Forelimb muscle (tissue), 1 donor: ENCODE measurements at regions not wholly inside any gene's neighbourhood (a gene's known extent, or its start where the extent isn't known, plus 50 kb on each side); places are given as distances from the start of the nearest gene placed in this dataset.
"Not testable (repeated sequence)": the region's sequence is repeated elsewhere in the genome, so short reads cannot be mapped to it uniquely, and the experiment has no call there.

ENCODE experiments used
- DNase-seq: peaks from one replicate; pipeline ENCODE4 v3.0.0-alpha.2; 2013; ENCODE audit warnings: low read depth

DNA sequence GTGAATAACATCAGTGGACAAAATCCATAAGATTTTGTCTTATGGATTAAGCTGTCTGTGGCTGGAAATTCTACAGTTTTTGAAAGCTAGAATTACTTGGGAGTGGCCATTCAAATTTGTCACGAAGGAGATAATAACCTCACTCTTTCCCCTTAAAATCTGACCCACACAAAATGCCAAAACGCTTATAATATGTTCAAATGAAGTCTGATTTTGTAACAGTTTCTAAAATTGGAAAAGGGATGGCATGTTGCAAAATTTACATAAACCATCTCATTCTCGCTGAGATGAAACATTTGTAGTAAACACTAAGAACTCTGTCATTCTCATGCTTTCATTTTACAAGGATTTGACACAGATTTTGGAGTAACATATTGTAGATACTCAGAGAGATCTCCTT is 112.7 kb downstream of the GJA1 start:
- DNase-seq, result no peak

GRCh38 chr6:121549736-121550135 is 114.3 kb downstream of the GJA1 start:
- no peak for DNase-seq

DNA sequence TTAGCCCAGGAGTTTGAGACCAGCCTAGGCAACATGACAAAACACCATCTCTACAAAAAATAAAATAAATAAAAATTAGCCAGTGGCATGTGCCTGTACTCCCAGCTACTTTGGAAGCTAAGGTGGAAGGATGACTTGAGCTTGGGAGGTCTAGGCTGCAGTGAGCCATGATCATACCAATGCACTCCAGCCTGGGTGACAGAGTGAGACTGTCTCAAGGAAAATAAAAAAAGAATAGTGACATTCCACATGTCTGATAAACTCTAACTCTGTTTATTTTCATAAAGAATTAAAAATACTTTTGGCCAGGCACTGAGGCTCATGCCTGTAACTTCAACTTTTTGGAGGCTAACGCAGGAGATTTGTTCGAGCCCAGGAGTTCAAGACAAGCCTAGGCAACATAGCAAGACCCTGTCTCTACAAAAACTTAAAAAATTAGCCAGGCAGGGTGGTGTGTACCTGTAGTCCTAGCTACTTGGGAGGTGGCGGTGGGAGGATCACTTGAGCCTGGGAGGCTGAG is 115.1 kb downstream of the GJA1 start:
- no peak for DNase-seq

- no peak for DNase-seq
Measured at GRCh38 chr6:121555201-121555600, 119.8 kb downstream of the GJA1 start.

DNA sequence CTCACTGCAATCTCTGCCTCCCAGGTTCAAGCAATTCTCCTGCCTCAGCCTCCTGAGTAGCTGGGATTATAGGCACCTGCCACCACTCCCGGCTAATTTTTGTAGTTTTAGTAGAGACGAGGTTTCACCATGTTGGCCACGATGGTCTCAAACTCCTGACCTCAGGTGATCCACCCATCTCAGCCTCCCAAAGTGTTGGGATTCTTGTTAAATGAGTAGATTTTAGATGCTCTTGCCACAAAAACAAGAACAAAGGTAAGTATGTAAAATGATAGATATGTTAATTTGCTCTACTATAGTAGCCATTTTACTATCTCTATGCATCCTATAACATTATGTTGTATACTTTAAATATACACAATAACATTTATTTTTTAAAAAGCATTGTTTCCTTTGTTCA is 120.7 kb downstream of the GJA1 start:
- not testable (repeated sequence) for DNase-seq

- no peak for DNase-seq
Measured at GRCh38 chr6:121557146-121557940, 121.9 kb downstream of the GJA1 start.

DNA sequence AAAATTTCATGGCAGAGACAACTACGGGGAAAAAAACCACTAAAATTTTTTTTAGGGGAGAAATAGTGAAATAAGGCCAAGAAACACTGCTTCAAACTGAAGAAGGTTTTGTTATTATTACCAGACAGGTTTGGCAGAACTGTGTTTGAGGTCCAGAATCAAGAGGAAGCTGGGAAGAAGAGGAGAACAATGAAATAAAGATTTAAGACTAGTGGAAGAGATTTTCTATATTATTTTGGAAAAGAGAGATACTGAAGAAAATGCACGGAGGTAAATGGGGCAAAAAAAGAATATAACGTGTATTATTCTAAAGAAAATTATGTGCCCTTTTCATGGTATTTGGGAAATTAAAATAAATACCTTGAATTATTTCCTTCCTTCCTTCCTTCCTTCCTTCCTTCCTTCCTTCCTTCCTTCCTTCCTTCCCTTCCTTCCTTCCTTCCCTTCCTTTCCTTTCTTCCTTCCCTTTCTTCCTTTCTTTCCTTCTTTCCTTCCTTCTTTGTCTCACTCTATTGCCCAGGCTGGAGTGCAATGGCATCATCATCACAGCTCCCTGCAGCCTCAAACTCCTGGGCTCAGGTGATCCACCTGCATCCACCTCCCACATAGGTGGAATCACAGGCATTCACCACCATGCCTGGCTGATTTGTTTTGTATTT is 124.3 kb downstream of the GJA1 start:
- no peak for DNase-seq

DNA sequence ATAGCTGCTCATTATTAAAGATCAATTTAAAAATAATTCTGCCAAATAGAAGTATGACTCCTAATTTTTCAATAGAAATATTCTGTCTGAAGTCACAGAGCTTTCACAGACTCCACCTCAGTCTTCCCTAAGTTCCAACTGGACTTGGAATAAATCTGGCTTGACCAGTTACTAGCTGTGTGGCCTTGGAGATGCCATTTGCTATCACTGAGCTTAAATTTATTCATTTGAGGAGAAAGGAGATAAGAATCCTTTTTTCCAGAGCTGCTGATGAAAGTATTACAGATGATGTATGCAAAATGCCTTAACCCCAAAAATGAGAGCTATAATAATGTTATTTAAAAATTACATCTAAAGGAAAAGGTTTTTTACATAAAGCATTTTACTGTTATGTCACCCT is 125.0 kb downstream of the GJA1 start:
- no peak for DNase-seq

- DNase-seq, result no peak
Measured at GRCh38 chr6:121563286-121563685, 127.8 kb downstream of the GJA1 start.

DNA sequence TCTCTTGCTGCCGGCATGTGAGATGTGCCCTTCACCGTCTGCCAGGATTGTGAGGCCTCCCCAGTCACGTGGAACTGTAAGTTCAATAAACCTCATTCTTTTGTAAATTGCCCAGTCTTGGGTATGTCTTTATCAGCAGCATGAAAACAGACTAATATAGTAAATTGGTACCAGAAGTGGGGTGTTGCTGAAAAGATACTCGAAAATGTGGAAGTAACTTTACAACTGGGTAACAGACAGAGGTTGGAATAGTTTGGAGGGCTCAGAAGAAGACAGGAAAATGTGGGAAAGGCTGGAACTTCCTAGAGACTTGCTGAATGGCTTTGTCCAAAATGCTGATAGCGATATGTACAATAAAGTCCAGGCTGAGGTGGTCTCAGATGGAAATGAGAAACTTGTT is 129.1 kb downstream of the GJA1 start:
- not testable (repeated sequence) for DNase-seq

DNA sequence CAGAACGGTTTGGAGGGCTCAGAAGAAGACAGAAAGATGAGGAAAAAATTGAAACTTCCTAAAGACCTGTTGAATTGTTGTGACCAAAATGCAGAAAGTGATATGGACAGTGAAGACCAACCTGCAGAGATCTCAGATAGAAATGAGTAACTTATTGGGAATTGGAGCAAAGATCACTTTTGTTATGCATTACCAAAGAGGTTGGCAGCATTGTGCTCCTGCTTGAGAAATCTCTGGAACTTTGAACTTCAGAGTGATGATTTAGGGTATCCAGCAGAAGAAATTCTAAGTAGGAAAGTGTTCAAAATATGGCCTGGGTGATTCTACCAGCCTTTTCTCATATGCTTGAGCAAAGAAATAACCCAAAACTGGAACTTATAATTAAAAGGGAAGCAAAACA is 136.0 kb downstream of the GJA1 start:
- DNase-seq, result no peak

- no peak for DNase-seq
Measured at GRCh38 chr6:121573481-121573880, 138.0 kb downstream of the GJA1 start.

DNA sequence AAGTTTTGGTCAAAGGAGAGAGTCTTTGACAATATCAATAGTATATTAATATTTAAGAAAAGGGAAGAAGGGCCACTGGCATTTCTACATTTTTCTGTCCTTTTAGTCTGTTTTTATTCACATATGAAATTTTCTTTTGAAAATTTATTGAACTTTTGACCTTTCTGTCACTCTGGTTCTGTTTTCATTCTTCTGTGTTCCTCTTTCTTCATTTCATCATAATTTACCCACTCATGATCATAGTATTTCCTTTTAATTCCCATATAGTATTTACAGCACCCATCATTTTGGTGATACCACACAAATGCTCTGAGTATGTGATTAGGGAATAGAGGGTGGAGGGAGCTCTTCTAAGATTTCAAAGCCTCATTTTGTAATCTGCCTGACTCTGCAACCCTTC is 142.8 kb downstream of the GJA1 start:
- DNase-seq, result no peak

- DNase-seq, result no peak
Measured at GRCh38 chr6:121579478-121579877, 144.0 kb downstream of the GJA1 start.

- DNase-seq, result no peak
Measured at GRCh38 chr6:121581327-121581726, 145.9 kb downstream of the GJA1 start.

DNA sequence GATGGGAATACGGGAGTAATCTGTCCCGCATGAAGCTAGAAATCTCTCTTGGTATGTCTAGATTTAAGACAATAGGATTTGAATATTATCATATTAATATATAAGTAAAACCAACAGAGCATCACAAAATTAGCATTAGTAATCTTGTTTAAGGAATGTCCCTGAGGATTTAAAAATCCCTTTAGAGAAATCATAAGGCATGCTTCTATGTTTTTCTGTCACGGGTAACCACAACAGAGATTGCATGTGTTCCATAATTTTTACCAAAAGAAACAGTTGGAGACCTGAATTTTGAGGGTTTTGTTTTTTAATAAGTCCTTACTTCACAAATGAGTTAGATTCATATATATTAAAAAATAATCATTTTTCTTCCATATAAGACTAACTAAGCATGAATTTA is 146.8 kb downstream of the GJA1 start:
- no peak for DNase-seq

DNA sequence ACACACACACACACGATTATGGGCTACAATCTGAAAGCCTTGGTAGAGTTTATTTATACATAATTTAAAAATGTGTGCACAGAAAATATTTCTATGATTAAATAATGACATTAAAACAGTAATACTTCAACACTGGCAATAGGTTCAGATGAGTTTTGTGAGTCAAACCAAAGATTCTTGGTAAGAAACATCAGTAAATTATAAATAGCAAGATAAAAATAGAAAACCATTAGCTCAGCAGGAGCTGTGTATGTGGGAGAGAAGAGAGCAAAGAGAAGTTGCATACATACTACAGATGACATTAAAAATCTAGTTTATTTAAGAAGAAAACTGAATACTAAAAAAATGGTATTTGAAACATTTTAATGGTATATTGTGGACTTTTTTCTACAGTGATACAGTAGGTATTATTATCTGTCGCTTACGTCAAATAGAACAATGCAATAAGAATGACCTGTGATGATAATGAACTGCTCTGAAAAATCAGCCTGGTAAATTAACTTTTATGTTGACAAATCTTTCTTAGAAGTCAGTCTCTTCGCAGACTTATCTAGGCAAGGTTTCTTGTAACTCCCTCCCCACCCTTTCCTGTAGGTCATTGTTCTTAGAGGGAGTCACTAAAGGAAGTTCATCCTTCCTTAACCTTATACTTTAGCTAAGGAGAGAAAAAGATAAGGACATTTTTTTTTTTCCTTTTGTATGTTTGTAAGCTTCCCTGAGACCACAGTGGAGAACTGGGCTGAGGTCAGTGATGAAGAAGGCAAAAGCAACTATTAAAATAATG is 149.3 kb downstream of the GJA1 start:
- peak; percentile 17 for DNase-seq

DNA sequence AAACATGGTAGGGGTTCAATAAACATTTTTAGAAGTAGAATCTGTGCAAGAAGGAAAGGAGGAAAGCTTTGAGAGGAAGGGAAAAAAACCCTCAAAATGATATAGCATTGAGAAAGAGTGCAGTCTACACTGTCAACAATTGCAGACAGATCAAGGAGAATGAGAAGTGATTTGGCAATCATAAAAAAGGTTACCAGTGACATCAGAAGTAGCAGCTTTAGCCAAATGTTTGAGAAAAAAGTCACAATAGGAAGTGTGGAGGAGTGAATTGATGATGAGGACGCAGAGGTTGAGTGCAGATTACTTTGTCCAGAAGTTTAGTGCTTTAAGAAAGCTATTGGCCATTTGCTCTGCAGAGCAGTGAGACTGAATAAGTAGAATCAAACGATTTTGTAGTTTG is 155.0 kb downstream of the GJA1 start:
- no peak for DNase-seq

GRCh38 chr6:121590916-121591315 is 155.5 kb downstream of the GJA1 start:
- no peak for DNase-seq

GRCh38 chr6:121592261-121592935 is 157.0 kb downstream of the GJA1 start:
- no peak for DNase-seq

DNA sequence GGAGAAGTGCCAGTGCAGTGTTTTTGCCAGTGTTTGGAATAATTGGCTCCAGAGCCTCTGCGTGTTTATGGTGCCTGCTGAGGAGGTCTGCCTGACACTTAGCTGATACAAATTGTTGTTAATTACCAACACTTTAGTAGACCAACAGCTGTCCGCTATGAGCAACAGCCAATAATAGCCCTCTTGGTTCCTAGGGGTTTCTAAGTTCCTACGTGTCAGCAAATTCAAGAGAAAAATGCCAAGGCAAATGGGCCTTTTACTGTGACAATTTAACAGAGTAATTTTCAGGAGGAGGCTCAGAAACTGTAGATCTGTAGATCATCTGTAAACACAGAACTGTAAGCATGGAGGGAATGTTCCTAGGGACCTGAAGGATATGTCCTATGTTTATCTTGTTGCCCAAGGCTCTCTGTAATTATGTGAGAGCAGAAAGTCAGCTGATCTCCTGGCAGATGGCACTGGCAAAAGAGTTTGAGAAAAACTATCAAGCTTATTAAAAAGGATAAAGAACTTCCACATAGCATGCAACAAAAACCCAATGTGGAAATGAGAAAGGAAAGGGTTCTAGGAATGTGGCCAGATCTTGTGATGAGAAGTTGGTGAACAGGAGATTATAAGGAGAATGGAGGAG is 157.7 kb downstream of the GJA1 start:
- DNase-seq, result no peak
